GM18517 (cell line): ENCODE measurements at regions not wholly inside any gene's neighbourhood (a gene's known extent, or its start where the extent isn't known, plus 50 kb on each side); places are given as distances from the start of the nearest gene placed in this dataset.
A peak's percentile ranks its signal among the peaks of the same experiment; 100 is the strongest.
"Not testable (repeated sequence)": the region's sequence is repeated elsewhere in the genome, so short reads cannot be mapped to it uniquely, and the experiment has no call there.

Experiments
- ATAC-seq: cut with Tn5 transposase; IDR thresholded peaks from one replicate; pipeline ENCODE4 v1.9.1; 2021; ENCODE audit warnings: mild to moderate bottlenecking, moderate library complexity; ENCODE audit not compliant: unreplicated experiment

- not testable (repeated sequence) for ATAC-seq
Observed at GRCh38 chr2:166744117-166744516, 144.2 kb upstream of the XIRP2 start.

- ATAC-seq, result not testable (repeated sequence)
Observed at GRCh38 chr2:166743482-166743881, 144.8 kb upstream of the XIRP2 start.

- peak; percentile 99 for ATAC-seq
Observed at GRCh38 chr2:166727095-166727494, 161.2 kb upstream of the XIRP2 start.

GRCh38 chr2:166725927-166726924 lies 162.1 kb upstream of the XIRP2 start:
- no peak for ATAC-seq

- ATAC-seq, result no peak
Observed at GRCh38 chr2:166716968-166717367, 171.3 kb upstream of the XIRP2 start.

- no peak for ATAC-seq
Observed at GRCh38 chr2:166700079-166700478, 188.2 kb upstream of the XIRP2 start.

GRCh38 chr2:166695154-166695553 lies 193.1 kb upstream of the XIRP2 start:
- ATAC-seq, result no peak

GRCh38 chr2:166686057-166686456 lies 192.0 kb upstream of the SCN7A start:
- not testable (repeated sequence) for ATAC-seq

- no peak for ATAC-seq
Observed at GRCh38 chr2:166677996-166678395, 183.9 kb upstream of the SCN7A start.

- ATAC-seq, result no peak
Observed at GRCh38 chr2:166676716-166677115, 182.7 kb upstream of the SCN7A start.

GRCh38 chr2:166675553-166675952 lies 181.5 kb upstream of the SCN7A start:
- no peak for ATAC-seq

- no peak for ATAC-seq
Observed at GRCh38 chr2:166673986-166674385, 179.9 kb upstream of the SCN7A start.

GRCh38 chr2:166671801-166672200 lies 177.8 kb upstream of the SCN7A start:
- ATAC-seq, result no peak

GRCh38 chr2:166671235-166671634 lies 177.2 kb upstream of the SCN7A start:
- ATAC-seq, result no peak

GRCh38 chr2:166665991-166666940 lies 172.2 kb upstream of the SCN7A start:
- no peak for ATAC-seq

- no peak for ATAC-seq
Observed at GRCh38 chr2:166661824-166662223, 167.8 kb upstream of the SCN7A start.

GRCh38 chr2:166661391-166661790 lies 167.3 kb upstream of the SCN7A start:
- ATAC-seq, result no peak

- no peak for ATAC-seq
Observed at GRCh38 chr2:166658901-166659300, 164.9 kb upstream of the SCN7A start.

- ATAC-seq, result no peak
Observed at GRCh38 chr2:166653185-166653813, 159.2 kb upstream of the SCN7A start.

- ATAC-seq, result no peak
Observed at GRCh38 chr2:166651991-166652390, 157.9 kb upstream of the SCN7A start.
